ENCODE measurements at regions not wholly inside any gene's neighbourhood (a gene's known extent, or its start where the extent isn't known, plus 50 kb on each side); places are given as distances from the start of the nearest gene placed in this dataset.

DNA sequence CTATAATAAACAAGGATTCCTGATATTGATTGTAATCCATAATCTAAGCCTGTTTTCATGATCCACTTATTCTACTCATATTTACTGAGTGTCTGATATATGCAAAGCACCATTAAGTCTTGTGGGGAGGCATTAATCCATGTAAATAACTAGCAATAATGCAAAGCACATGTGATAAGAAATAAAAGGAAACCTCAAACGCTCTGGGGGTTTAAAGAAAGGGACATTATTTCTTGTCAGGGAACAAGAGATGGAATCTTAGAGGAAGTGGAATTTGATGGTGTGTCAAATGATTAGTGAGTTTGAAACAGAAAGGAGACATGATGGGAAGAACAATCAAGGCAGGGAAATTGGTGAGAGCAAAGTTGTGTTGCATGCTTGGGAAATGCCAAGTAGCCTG, 57.4 kb upstream of the FLT1 start:
- Histone ChIP-seq H3K4me1 (replicated peaks in 1 of 4; ENCODE audit: control insufficient read depth in 3 of 4, insufficient read depth in 4 of 4, low read length in 3 of 4) (peaks cover 0 to 2% (median 0%) of the 10 kb centered on the region in 4 experiments; a peak in 1 of 7 replicates), H3K18ac (ENCODE audit: extremely low read depth, low read length) (no peak overlapping the region), H3K27ac (ENCODE audit: low read depth, low read length) (no peak overlapping the region), H4K20me1 (replicated peaks in 1 of 2; ENCODE audit: control insufficient read depth in 1 of 2, insufficient read depth in 2 of 2, low read length in 2 of 2) (no peaks in the 10 kb centered on the region), H3K23me2 (ENCODE audit: low read depth, low read length) (peaks cover 3% of the 10 kb centered on the region; the same call in 1 of the 2 replicates), H3K4me2 (ENCODE audit: insufficient read depth in 1 of 2, low read depth in 2 of 2, low read length in 2 of 2) (no peak overlapping the region), H3K79me1 (ENCODE audit: low read depth, low read length) (no peaks in the 10 kb centered on the region), H4K8ac (ENCODE audit: extremely low read depth, insufficient read depth, low read length) (no peak overlapping the region), H3K79me2 (ENCODE audit: control insufficient read depth in 1 of 2, insufficient read depth in 2 of 2, low read length in 2 of 2) (no peaks in the 10 kb centered on the region), H3K23ac (ENCODE audit: insufficient read length) (no peak overlapping the region), H3K4ac (replicated peaks; ENCODE audit: insufficient read length, low read depth, low read length) (no peak overlapping the region), H4K91ac (replicated peaks; ENCODE audit: insufficient read length, low read length) (no peak overlapping the region), H3K14ac (ENCODE audit: insufficient read length) (no peak overlapping the region), H3K27me3 (replicated peaks in 1 of 4; ENCODE audit: control insufficient read depth in 3 of 4, extremely low read depth in 1 of 4, insufficient read depth in 3 of 4, low read length in 3 of 4) (no peaks in the 10 kb centered on the region; a peak in 1 of 7 replicates), H2BK120ac (replicated peaks; ENCODE audit: low read depth, low read length) (no peak overlapping the region), H2AK5ac (ENCODE audit: low read depth, low read length) (no peak overlapping the region), H3K9me3 (ENCODE audit: insufficient read depth in 2 of 2, low read depth in 1 of 2, low read length in 1 of 2) (no peaks in the 10 kb centered on the region), H4K5ac (ENCODE audit: insufficient read length, low read depth, low read length) (no peak overlapping the region), H2BK15ac (ENCODE audit: low read length) (no peak overlapping the region), H3K9ac (replicated peaks in 1 of 4; ENCODE audit: extremely low read depth in 1 of 4, low read depth in 3 of 4, low read length in 3 of 4) (no peak overlapping the region), H2AFZ (ENCODE audit: low read length) (no peak overlapping the region), H2BK5ac (ENCODE audit: low read depth, low read length) (no peak overlapping the region), H3K56ac (replicated peaks; ENCODE audit: insufficient read length, low read depth, low read length) (no peak overlapping the region), H3K36me3 (ENCODE audit: control insufficient read depth in 2 of 4, insufficient read depth in 4 of 4, low read length in 3 of 4) (no peaks in the 10 kb centered on the region), H2BK20ac (ENCODE audit: low read length) (no peak overlapping the region), H3K4me3 (ENCODE audit: extremely low read depth in 1 of 4, insufficient read depth in 2 of 4, low read depth in 3 of 4, low read length in 4 of 4) (no peak overlapping the region), H2BK12ac (ENCODE audit: low read depth, low read length) (no peak overlapping the region)
- no peak for FAIRE-seq
- ChIA-PET CTCF (ENCODE audit: partially characterized antibody) (interaction anchor here (1.8 kb wide), 1 partner anchor 89 kb away, joined by 4 read pairs; no protein-coding TSS in a partner anchor), POLR2A (ENCODE audit: partially characterized antibody) (no interaction called here)
- no peak for DNase-seq (ENCODE audit: low read depth in 1 of 2, low spot score in 2 of 2)
- 85% methylated on average over 1 of the region's 1 CpG; no CpG with 5 or more reads in 1 of the 2 experiments for WGBS, 2 experiments (ENCODE audit: extremely low coverage in 1 of 2, insufficient coverage in 1 of 2, insufficient read length in 1 of 2, insufficient replicate concordance in 2 of 2, low coverage in 1 of 2, low lambda C conversion rate in 2 of 2, missing lambda C conversion rate in 1 of 2)
- TF ChIP-seq SIRT6 (IDR thresholded peaks at IDR 0.05; ENCODE audit: low read length), result no peak
- no peak for TF ChIP-seq BCL11A (IDR thresholded peaks at IDR 0.05; ENCODE audit: low read depth in 2 of 2, low read length in 2 of 2)
- TF ChIP-seq RBBP5 (IDR thresholded peaks at IDR 0.05; ENCODE audit: borderline replicate concordance, low read depth, low read length), result no peak
- TF ChIP-seq POLR2AphosphoS5 (IDR thresholded peaks at IDR 0.05; ENCODE audit: low read depth, low read length), result no peak
- no peak for TF ChIP-seq CREB1 (IDR thresholded peaks at IDR 0.05)
- TF ChIP-seq USF2 (IDR thresholded peaks at IDR 0.05; ENCODE audit: low read length), result no peak
- TF ChIP-seq YY1 (IDR thresholded peaks at IDR 0.05; ENCODE audit: low read depth, low read length), result no peak
- TF ChIP-seq, protein P1, sequence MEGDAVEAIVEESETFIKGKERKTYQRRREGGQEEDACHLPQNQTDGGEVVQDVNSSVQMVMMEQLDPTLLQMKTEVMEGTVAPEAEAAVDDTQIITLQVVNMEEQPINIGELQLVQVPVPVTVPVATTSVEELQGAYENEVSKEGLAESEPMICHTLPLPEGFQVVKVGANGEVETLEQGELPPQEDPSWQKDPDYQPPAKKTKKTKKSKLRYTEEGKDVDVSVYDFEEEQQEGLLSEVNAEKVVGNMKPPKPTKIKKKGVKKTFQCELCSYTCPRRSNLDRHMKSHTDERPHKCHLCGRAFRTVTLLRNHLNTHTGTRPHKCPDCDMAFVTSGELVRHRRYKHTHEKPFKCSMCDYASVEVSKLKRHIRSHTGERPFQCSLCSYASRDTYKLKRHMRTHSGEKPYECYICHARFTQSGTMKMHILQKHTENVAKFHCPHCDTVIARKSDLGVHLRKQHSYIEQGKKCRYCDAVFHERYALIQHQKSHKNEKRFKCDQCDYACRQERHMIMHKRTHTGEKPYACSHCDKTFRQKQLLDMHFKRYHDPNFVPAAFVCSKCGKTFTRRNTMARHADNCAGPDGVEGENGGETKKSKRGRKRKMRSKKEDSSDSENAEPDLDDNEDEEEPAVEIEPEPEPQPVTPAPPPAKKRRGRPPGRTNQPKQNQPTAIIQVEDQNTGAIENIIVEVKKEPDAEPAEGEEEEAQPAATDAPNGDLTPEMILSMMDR (IDR thresholded peaks at IDR 0.05; ENCODE audit: control extremely low read depth in 1 of 3, insufficient read depth in 1 of 3, low read depth in 1 of 3, low read length in 3 of 3), result no peak
- TF ChIP-seq, protein P2, sequence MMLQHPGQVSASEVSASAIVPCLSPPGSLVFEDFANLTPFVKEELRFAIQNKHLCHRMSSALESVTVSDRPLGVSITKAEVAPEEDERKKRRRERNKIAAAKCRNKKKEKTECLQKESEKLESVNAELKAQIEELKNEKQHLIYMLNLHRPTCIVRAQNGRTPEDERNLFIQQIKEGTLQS (IDR thresholded peaks at IDR 0.05; ENCODE audit: insufficient read depth, low read depth, low read length), result no peak
- no peak for TF ChIP-seq SP1 (IDR thresholded peaks at IDR 0.05; ENCODE audit: low read depth, low read length)
- no peak for TF ChIP-seq HDAC6 (IDR thresholded peaks at IDR 0.05; ENCODE audit: low read depth, low read length)
- TF ChIP-seq MAFK (IDR thresholded peaks at IDR 0.05; ENCODE audit: low read depth, low read length), result no peak
